Type B pancreatic cell (in vitro differentiated cells): ENCODE measurements at regions not wholly inside any gene's neighbourhood (a gene's known extent, or its start where the extent isn't known, plus 50 kb on each side); places are given as distances from the start of the nearest gene placed in this dataset.

Experiments used
- DNase-seq: peaks from one replicate; pipeline ENCODE4 v3.0.0; 2021; ENCODE audit warnings: mixed read lengths; ENCODE audit not compliant: unreplicated experiment; ENCODE audit errors: extremely low spot score
- H3K27ac Mint-ChIP-seq: 2 replicates; pipeline ENCODE4 v1.8.0; 2021; ENCODE audit warnings: mild to moderate bottlenecking, mixed read lengths
- H3K27me3 Mint-ChIP-seq: 2 replicates; pipeline ENCODE4 v1.8.0; 2021; ENCODE audit warnings: mixed read lengths
- H3K36me3 Mint-ChIP-seq: 2 replicates; pipeline ENCODE4 v1.8.0; 2021; ENCODE audit warnings: mixed read lengths
- H3K4me1 Mint-ChIP-seq: one replicate; pipeline ENCODE4 v1.8.0; 2021; ENCODE audit warnings: mixed read lengths; ENCODE audit not compliant: unreplicated experiment
- H3K4me3 Mint-ChIP-seq: 2 replicates; pipeline ENCODE4 v1.8.0; 2021; ENCODE audit warnings: mild to moderate bottlenecking, mixed read lengths
- H3K9me3 Mint-ChIP-seq: 2 replicates; pipeline ENCODE4 v1.8.0; 2021; ENCODE audit warnings: mixed read lengths
- CTCF ChIP-seq: fragments of 200-600 bp; sonication (generic); conservative IDR thresholded peaks from 2 replicates; pipeline ENCODE4 v1.5.0; 2021; ENCODE audit warnings: antibody characterized with exemption, mild to moderate bottlenecking

GRCh38 chr2:19156646-19157045, 201.8 kb downstream of the OSR1 start:
- H3K27ac Mint-ChIP-seq = no peak overlapping the region
- peaks cover 5% of the 10 kb centered on the region for H3K9me3 Mint-ChIP-seq
- TF ChIP-seq CTCF = no peak
- no peak for DNase-seq
- no peak overlapping the region for H3K4me3 Mint-ChIP-seq
- H3K36me3 Mint-ChIP-seq = peaks cover 9% of the 10 kb centered on the region
- H3K4me1 Mint-ChIP-seq = no peaks in the 10 kb centered on the region
- no peaks in the 10 kb centered on the region for H3K27me3 Mint-ChIP-seq

GRCh38 chr2:19150726-19151125, 207.7 kb downstream of the OSR1 start:
- Mint-ChIP-seq H3K9me3 (peaks cover 12% of the 10 kb centered on the region), H3K27me3 (no peaks in the 10 kb centered on the region), H3K4me3 (no peak overlapping the region), H3K36me3 (no peaks in the 10 kb centered on the region), H3K4me1 (no peaks in the 10 kb centered on the region), H3K27ac (no peak overlapping the region)
- no peak for TF ChIP-seq CTCF
- no peak for DNase-seq

- DNase-seq = no peak
- H3K4me3 Mint-ChIP-seq = no peak overlapping the region
- H3K27me3 Mint-ChIP-seq = no peaks in the 10 kb centered on the region
- no peaks in the 10 kb centered on the region for H3K36me3 Mint-ChIP-seq
- no peak for TF ChIP-seq CTCF
- H3K9me3 Mint-ChIP-seq = peaks cover 9% of the 10 kb centered on the region
- H3K27ac Mint-ChIP-seq = no peak overlapping the region
- H3K4me1 Mint-ChIP-seq = peaks cover 4% of the 10 kb centered on the region
Observed at GRCh38 chr2:19146867-19147266, 211.6 kb downstream of the OSR1 start.

GRCh38 chr2:19141234-19142004, 217.0 kb downstream of the OSR1 start:
- Mint-ChIP-seq H3K9me3 (peaks cover 7% of the 10 kb centered on the region), H3K27ac (peak overlapping the region; percentile 91), H3K4me3 (no peak overlapping the region), H3K4me1 (peaks cover 35% of the 10 kb centered on the region), H3K36me3 (peaks cover 4% of the 10 kb centered on the region), H3K27me3 (no peaks in the 10 kb centered on the region)
- no peak for DNase-seq
- TF ChIP-seq CTCF = no peak

GRCh38 chr2:19140463-19141208, 217.8 kb downstream of the OSR1 start:
- peak overlapping the region; percentile 64 for H3K4me3 Mint-ChIP-seq
- peak overlapping the region; percentile 91 for H3K27ac Mint-ChIP-seq
- DNase-seq = no peak
- H3K4me1 Mint-ChIP-seq = peaks cover 35% of the 10 kb centered on the region
- no peak for TF ChIP-seq CTCF
- peaks cover 7% of the 10 kb centered on the region for H3K9me3 Mint-ChIP-seq
- no peaks in the 10 kb centered on the region for H3K27me3 Mint-ChIP-seq
- peaks cover 4% of the 10 kb centered on the region for H3K36me3 Mint-ChIP-seq
